Mammary epithelial cell (primary cell): ENCODE measurements at regions not wholly inside any gene's neighbourhood (a gene's known extent, or its start where the extent isn't known, plus 50 kb on each side); places are given as distances from the start of the nearest gene placed in this dataset.

Source experiments
- EZH2 ChIP-seq: IDR thresholded peaks from 2 replicates; pipeline ENCODE4 v1.6.1; 2012; ENCODE audit warnings: low read length, inconsistent platforms, borderline replicate concordance
- TF ChIP-seq, protein P1 (sequence below), 2 donors: IDR thresholded peaks in 1 of 2; conservative IDR thresholded peaks in 1 of 2; 2 replicates each; pipeline ENCODE4 v1.5.1; 2011 to 2012; ENCODE audit warnings: inconsistent platforms in 2 of 2, low read length in 2 of 2, mild to moderate bottlenecking in 2 of 2, control low read depth in 1 of 2, low read depth in 1 of 2; ENCODE audit not compliant: insufficient read depth in 1 of 2; ENCODE audit errors: extremely low read depth in 1 of 2

DNA sequence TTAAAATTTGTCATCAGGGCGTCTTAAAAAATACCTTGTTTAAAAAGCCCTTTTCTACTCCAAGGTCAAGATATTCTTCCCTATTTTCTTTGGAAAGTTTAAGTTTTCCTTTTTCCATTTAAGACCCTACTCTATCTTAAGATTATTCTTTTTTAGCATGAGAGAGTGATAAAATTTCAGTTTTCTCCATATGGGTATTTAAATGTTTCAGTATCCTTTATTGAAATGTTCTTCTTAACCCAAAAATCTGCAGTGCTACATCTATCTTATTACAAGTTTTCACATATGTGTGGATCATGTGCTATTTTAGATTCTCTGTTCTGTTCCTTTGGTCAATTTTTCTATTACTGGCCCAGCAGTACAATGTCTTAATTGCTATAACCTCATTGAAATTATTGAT lies 202.2 kb downstream of the TTC6 start:
- TF ChIP-seq, protein P1, sequence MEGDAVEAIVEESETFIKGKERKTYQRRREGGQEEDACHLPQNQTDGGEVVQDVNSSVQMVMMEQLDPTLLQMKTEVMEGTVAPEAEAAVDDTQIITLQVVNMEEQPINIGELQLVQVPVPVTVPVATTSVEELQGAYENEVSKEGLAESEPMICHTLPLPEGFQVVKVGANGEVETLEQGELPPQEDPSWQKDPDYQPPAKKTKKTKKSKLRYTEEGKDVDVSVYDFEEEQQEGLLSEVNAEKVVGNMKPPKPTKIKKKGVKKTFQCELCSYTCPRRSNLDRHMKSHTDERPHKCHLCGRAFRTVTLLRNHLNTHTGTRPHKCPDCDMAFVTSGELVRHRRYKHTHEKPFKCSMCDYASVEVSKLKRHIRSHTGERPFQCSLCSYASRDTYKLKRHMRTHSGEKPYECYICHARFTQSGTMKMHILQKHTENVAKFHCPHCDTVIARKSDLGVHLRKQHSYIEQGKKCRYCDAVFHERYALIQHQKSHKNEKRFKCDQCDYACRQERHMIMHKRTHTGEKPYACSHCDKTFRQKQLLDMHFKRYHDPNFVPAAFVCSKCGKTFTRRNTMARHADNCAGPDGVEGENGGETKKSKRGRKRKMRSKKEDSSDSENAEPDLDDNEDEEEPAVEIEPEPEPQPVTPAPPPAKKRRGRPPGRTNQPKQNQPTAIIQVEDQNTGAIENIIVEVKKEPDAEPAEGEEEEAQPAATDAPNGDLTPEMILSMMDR (conservative IDR thresholded peaks at IDR 0.05 in 1 of 2, IDR thresholded peaks at IDR 0.05 in 1 of 2; ENCODE audit: extremely low read depth in 1 of 2, insufficient read depth in 1 of 2, low read depth in 1 of 2, low read length in 2 of 2): no peak
- no peak for TF ChIP-seq EZH2
